ENCODE measurements at regions not wholly inside any gene's neighbourhood (a gene's known extent, or its start where the extent isn't known, plus 50 kb on each side); places are given as distances from the start of the nearest gene placed in this dataset.

GRCh38 chr1:67522793-67523192, 92.6 kb upstream of the SERBP1 start:
- TF ChIP-seq CTCF (IDR thresholded peaks at IDR 0.05) (no peak), EZH2 (IDR thresholded peaks at IDR 0.05; ENCODE audit: borderline replicate concordance, insufficient read depth, low read depth, low read length, poor library complexity, severe bottlenecking) (no peak)
